Tibial artery (tissue), 4 donors: ENCODE measurements at regions not wholly inside any gene's neighbourhood (a gene's known extent, or its start where the extent isn't known, plus 50 kb on each side); places are given as distances from the start of the nearest gene placed in this dataset.

Experiments
- DNase-seq, 2 donors: peaks; one replicate each; pipeline ENCODE4 v3.0.0-alpha.2; 2019
- H3K27ac ChIP-seq, 2 donors: fragments of 200-600 bp; sonication (generic) in 1 of 2; 1 replicate in 1 of 2; 2 replicates in 1 of 2; pipeline ENCODE4 v1.5.1; 2018 to 2019; ENCODE audit warnings: mild to moderate bottlenecking in 1 of 2
- H3K27me3 ChIP-seq, 2 donors: fragments of 200-600 bp; sonication (generic) in 1 of 2; one replicate each; pipeline versions ENCODE4 v1.5.1 to v1.6.0; 2016 to 2019
- H3K36me3 ChIP-seq, 3 donors: fragments of 200-600 bp; sonication (generic) in 2 of 3; one replicate each; pipeline ENCODE4 v1.5.1; 2016 to 2019; ENCODE audit warnings: mild to moderate bottlenecking in 2 of 3
- H3K4me1 ChIP-seq, 4 donors: fragments of 200-600 bp; sonication (generic) in 2 of 4; 1 replicate in 3 of 4; 2 replicates in 1 of 4; pipeline ENCODE4 v1.5.1; 2016 to 2019
- H3K4me3 ChIP-seq, 2 donors: fragments of 200-600 bp; sonication (generic) in 1 of 2; 1 replicate in 1 of 2; 2 replicates in 1 of 2; pipeline ENCODE4 v1.5.1; 2018 to 2019; ENCODE audit warnings: mild to moderate bottlenecking in 2 of 2
- H3K9me3 ChIP-seq, 3 donors: fragments of 200-600 bp; sonication (generic) in 1 of 3; one replicate each; pipeline ENCODE4 v1.5.1; 2016 to 2019
- CTCF ChIP-seq, 2 experiments: fragments of 200-600 bp in 1 of 2; fragments of 450-650 bp in 1 of 2; IDR thresholded peaks; one replicate each; pipeline ENCODE4 v1.5.1; 2017 to 2019; ENCODE audit warnings: antibody characterized with exemption in 2 of 2, mild to moderate bottlenecking in 1 of 2, moderate library complexity in 1 of 2
- intact Hi-C: fragments of 100-400 bp; cut with DNase I; formaldehyde crosslinking; loops from one replicate; pipeline ENCODE4 v1.15.0; 2023; ENCODE audit warnings: low total_unique reads

- no peak for DNase-seq
These were observed 242.4 kb upstream of the TBX3 start for GRCh38 chr12:114926341-114926740.

DNA sequence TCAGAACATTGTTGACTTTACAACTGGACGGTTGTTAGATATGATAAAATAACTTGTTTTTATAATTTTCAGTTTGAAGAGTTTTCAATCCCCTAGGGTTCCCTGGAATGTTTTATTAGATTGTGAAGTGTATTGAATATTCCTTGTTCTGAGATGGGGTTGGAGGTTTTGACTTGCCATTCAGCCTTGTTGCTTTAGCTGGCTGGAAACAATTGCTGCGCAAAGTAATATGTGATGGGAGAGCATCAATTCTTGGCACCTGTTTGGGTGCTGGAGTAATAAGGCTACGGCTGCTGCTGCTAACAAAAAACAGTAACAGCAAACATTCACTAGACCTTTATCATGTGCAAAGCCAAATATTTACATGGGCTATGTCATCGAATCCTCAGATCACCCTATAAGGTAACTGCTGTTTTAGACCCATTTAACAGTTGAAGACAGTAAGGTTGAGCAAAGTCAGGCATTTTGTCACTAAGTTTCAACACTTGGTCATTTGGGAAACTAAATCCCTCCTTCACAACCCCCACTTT, 241.0 kb upstream of the TBX3 start:
- intact Hi-C loops = no loop called here
- H3K9me3 ChIP-seq = no peaks in the 10 kb centered on the region
- H3K4me1 ChIP-seq = no peaks in the 10 kb centered on the region
- TF ChIP-seq CTCF (IDR thresholded peaks at IDR 0.05) = no peak
- H3K4me3 ChIP-seq = no peak overlapping the region
- no peak overlapping the region for H3K27ac ChIP-seq
- H3K27me3 ChIP-seq = no peaks in the 10 kb centered on the region
- no peak for DNase-seq
- H3K36me3 ChIP-seq = no peaks in the 10 kb centered on the region

More at GRCh38 chr12:114926341-114926740, 242.4 kb upstream of the TBX3 start:
- intact Hi-C loops = no loop called here
- Histone ChIP-seq H3K36me3 (no peaks in the 10 kb centered on the region), H3K4me1 (no peaks in the 10 kb centered on the region), H3K27ac (no peak overlapping the region), H3K9me3 (no peaks in the 10 kb centered on the region), H3K4me3 (no peak overlapping the region), H3K27me3 (no peaks in the 10 kb centered on the region)
- TF ChIP-seq CTCF (IDR thresholded peaks at IDR 0.05) = no peak

DNA sequence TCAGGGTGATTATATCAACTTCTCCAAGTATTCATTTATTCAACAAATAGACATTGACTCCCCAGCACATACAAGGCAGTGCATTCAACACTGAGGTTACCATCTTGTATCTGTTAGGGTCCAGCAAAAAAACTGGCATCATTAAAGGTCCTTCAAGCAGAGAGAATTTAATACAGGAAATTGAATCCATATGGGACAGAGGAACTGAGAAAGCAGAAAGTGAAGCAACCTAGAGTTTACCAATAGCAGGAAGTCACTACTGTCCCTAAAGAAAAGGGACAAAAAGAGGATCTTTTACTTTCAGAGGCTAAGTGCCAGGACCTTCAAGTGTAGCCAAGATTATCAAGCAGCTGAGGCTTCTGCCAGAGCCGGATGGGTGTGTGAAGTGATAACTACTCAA, 237.8 kb upstream of the TBX3 start:
- Histone ChIP-seq H3K27ac (no peak overlapping the region), H3K4me1 (no peaks in the 10 kb centered on the region), H3K4me3 (no peak overlapping the region), H3K36me3 (no peaks in the 10 kb centered on the region), H3K9me3 (peaks cover 0 to 9% (median 6%) of the 10 kb centered on the region in 3 donors), H3K27me3 (no peaks in the 10 kb centered on the region)
- no peak for DNase-seq
- intact Hi-C loops = no loop called here
- TF ChIP-seq CTCF (IDR thresholded peaks at IDR 0.05) = no peak

- H3K27ac ChIP-seq = no peak overlapping the region
These were observed 237.0 kb upstream of the TBX3 start for GRCh38 chr12:114920771-114921554.

GRCh38 chr12:114919479-114919878, 235.5 kb upstream of the TBX3 start:
- no peak for DNase-seq

More at GRCh38 chr12:114920771-114921554, 237.0 kb upstream of the TBX3 start:
- TF ChIP-seq CTCF (IDR thresholded peaks at IDR 0.05) = no peak
- DNase-seq = no peak
- intact Hi-C loops = no loop called here
- no peaks in the 10 kb centered on the region for H3K36me3 ChIP-seq
- no peaks in the 10 kb centered on the region for H3K4me1 ChIP-seq
- H3K4me3 ChIP-seq = no peak overlapping the region
- H3K9me3 ChIP-seq = peaks cover 0 to 9% (median 6%) of the 10 kb centered on the region in 3 donors
- H3K27me3 ChIP-seq = no peaks in the 10 kb centered on the region

More at GRCh38 chr12:114919479-114919878, 235.5 kb upstream of the TBX3 start:
- H3K27me3 ChIP-seq = no peaks in the 10 kb centered on the region
- no peaks in the 10 kb centered on the region for H3K36me3 ChIP-seq
- no peak overlapping the region for H3K4me3 ChIP-seq
- peaks cover 0 to 9% (median 6%) of the 10 kb centered on the region in 3 donors for H3K9me3 ChIP-seq
- no peak overlapping the region for H3K27ac ChIP-seq
- H3K4me1 ChIP-seq = no peaks in the 10 kb centered on the region
- intact Hi-C loops = no loop called here
- TF ChIP-seq CTCF (IDR thresholded peaks at IDR 0.05) = no peak
